Activated CD4-positive, alpha-beta memory T cell treated with anti-CD3 and anti-CD28 coated beads for 36 hours (primary cell): ENCODE measurements at regions not wholly inside any gene's neighbourhood (a gene's known extent, or its start where the extent isn't known, plus 50 kb on each side); places are given as distances from the start of the nearest gene placed in this dataset.
"Not testable (repeated sequence)": the region's sequence is repeated elsewhere in the genome, so short reads cannot be mapped to it uniquely, and the experiment has no call there.

ENCODE experiments used
- CTCF ChIA-PET: fragments of 350-600 bp; sonication (Branson Sonifier 250); formaldehyde crosslinking; loops from one replicate; lab custom pipeline; 2021; ENCODE audit warnings: antibody characterized with exemption, inconsistent platforms; lab: Charles Lee
- POLR2A ChIA-PET: fragments of 350-600 bp; sonication (Branson Sonifier 250); formaldehyde crosslinking; loops from one replicate; lab custom pipeline; 2021; ENCODE audit warnings: antibody characterized with exemption; lab: Charles Lee
- DNase-seq: peaks from one replicate; pipeline ENCODE4 v3.0.0-alpha.2; 2020
- H3K27ac Mint-ChIP-seq: one replicate; pipeline ENCODE4 v1.8.0; 2021; ENCODE audit warnings: mixed read lengths
- H3K27me3 Mint-ChIP-seq: one replicate; pipeline ENCODE4 v1.8.0; 2021; ENCODE audit warnings: mixed read lengths
- H3K36me3 Mint-ChIP-seq: one replicate; pipeline ENCODE4 v1.8.0; 2021; ENCODE audit warnings: mixed read lengths
- H3K4me1 Mint-ChIP-seq: one replicate; pipeline ENCODE4 v1.8.0; 2021; ENCODE audit warnings: low read depth, mixed read lengths
- H3K4me3 Mint-ChIP-seq: one replicate; pipeline ENCODE4 v1.8.0; 2021; ENCODE audit warnings: mild to moderate bottlenecking, mixed read lengths
- H3K9me3 Mint-ChIP-seq: one replicate; pipeline ENCODE4 v1.8.0; 2021; ENCODE audit warnings: mixed read lengths
- intact Hi-C: fragments of 100-400 bp; cut with micrococcal nuclease; formaldehyde crosslinking; loops from one replicate; pipeline ENCODE4 v1.15.1; 2023

- H3K4me1 Mint-ChIP-seq, H3K36me3 Mint-ChIP-seq, CTCF ChIA-PET, POLR2A ChIA-PET, H3K27ac Mint-ChIP-seq, DNase-seq, H3K9me3 Mint-ChIP-seq, H3K27me3 Mint-ChIP-seq, intact Hi-C loops, H3K4me3 Mint-ChIP-seq: not testable (repeated sequence)
Measured at GRCh38 chr16:29137461-29137860, 152.6 kb downstream of the LAT start.

- intact Hi-C loops, H3K27me3 Mint-ChIP-seq, H3K36me3 Mint-ChIP-seq, CTCF ChIA-PET, POLR2A ChIA-PET, H3K27ac Mint-ChIP-seq, DNase-seq, H3K4me3 Mint-ChIP-seq, H3K4me1 Mint-ChIP-seq, H3K9me3 Mint-ChIP-seq: not testable (repeated sequence)
Measured at GRCh38 chr16:29136916-29137315, 152.1 kb downstream of the LAT start.

DNA sequence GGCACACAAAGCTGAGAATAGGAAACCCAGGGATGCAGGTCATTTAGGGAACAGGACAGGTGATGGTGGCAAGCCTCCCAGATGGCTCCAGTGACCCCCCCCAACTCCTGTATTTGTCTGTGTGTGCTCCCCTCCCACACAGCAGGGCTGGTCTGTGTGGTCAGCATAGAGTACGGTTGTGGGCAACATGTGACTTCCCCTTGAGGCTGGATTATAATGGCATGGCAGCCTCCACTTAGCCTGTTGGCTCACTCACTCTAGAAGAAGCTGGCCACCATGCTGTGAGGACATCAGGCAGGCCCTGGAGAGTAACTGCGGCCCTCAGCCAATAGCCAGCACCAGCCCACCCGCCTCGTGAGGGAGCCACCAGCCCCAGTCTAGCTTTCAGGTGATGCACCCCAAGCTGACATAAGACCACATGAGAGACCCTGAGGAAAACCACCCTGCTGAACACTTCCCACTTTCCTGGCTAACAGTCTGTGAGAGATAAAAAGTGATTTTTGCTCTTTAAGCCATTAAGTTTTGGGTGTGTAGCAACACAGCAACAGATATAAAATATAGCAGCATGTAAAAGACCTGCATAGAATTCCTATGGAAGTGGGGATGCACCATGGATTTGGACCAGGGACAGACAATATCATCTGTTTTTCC is 151.3 kb downstream of the LAT start:
- H3K27ac Mint-ChIP-seq, CTCF ChIA-PET, intact Hi-C loops, H3K36me3 Mint-ChIP-seq, POLR2A ChIA-PET, H3K4me3 Mint-ChIP-seq, DNase-seq, H3K9me3 Mint-ChIP-seq, H3K4me1 Mint-ChIP-seq, H3K27me3 Mint-ChIP-seq: not testable (repeated sequence)

- H3K27me3 Mint-ChIP-seq, CTCF ChIA-PET, H3K27ac Mint-ChIP-seq, intact Hi-C loops, POLR2A ChIA-PET, H3K36me3 Mint-ChIP-seq, H3K9me3 Mint-ChIP-seq, DNase-seq, H3K4me1 Mint-ChIP-seq, H3K4me3 Mint-ChIP-seq: not testable (repeated sequence)
Measured at GRCh38 chr16:29135098-29135497, 150.2 kb downstream of the LAT start.

DNA sequence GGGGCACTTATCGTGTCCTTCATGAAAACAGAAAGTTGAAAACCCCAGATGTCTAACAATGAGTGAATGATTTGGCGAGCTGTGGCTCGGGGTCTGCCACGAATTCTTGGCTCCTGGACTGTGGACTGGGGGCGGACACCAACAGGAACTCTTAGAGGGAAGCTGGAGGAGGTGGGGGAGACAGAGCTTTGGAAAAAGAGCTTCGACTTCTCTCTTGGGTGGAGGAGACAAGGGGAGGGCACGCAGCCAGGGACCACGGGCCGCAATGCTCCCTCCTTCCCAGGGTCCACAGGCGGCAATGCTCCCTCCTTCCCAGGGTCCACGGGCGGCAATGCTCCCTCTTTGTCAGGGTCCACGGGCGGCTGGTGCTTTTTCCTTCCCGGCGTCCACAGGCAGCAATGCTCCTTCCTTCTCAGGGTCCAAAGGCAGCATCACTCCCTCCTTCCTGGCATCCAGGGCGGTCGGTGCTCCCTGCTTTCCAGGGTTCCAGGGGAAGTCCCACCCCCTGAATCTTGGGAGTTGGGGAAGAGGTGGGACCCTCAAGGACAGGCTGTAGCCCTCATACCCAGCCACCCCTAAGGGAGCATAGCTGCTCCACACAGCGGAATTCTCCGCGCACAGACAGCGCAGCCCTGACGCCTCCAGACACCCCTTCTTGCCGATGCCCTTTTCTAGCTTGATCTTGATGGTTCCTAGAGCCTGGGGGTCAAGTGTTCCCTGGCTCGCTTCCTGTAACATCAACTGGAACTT is 149.0 kb downstream of the LAT start:
- H3K27ac Mint-ChIP-seq, H3K9me3 Mint-ChIP-seq, H3K27me3 Mint-ChIP-seq, H3K4me3 Mint-ChIP-seq, CTCF ChIA-PET, H3K4me1 Mint-ChIP-seq, POLR2A ChIA-PET, DNase-seq, intact Hi-C loops, H3K36me3 Mint-ChIP-seq: not testable (repeated sequence)

DNA sequence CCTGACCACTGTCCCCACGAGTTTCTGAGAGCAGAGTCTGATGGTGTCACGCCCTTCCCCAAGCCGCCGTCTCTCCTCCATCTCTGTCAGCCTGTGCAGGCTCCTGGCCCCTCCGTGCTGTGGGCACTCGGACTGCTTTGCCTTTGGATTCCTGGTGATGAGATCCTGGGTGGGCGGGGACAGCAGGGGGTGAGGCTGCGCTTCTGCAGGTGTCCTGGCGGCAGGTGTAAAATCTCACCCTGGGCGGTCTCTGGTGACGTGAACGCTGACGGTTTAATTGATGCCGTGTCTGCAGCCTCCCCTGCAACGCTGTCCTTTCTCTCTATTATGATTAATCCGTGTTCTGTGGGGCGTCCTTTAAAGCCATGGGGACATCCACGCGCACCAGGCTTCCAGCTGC is 148.0 kb downstream of the LAT start:
- H3K9me3 Mint-ChIP-seq, H3K4me3 Mint-ChIP-seq, H3K36me3 Mint-ChIP-seq, POLR2A ChIA-PET, H3K27me3 Mint-ChIP-seq, H3K27ac Mint-ChIP-seq, H3K4me1 Mint-ChIP-seq, DNase-seq, intact Hi-C loops, CTCF ChIA-PET: not testable (repeated sequence)

DNA sequence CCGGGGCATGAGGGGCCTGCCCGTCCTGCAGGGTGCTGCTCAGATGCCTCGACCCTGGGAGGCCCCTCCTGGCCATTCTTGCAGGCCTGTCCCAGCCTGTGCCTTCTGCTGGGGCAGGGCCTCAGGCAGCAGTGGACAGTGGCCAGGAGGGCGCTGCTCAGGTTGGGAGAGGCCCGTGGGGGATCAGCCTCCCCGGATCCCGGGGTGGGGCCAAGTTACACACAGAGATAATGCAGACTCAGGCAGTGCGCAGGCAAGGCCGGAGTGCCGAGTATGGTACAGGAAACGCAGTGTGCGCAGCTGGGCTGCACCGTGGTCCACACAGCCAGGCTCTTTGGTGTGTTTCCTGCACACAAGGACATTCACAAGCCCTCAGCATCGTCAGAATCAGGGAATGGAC is 147.6 kb downstream of the LAT start:
- H3K27ac Mint-ChIP-seq, H3K4me1 Mint-ChIP-seq, H3K27me3 Mint-ChIP-seq, H3K9me3 Mint-ChIP-seq, H3K4me3 Mint-ChIP-seq, DNase-seq, CTCF ChIA-PET, intact Hi-C loops, POLR2A ChIA-PET, H3K36me3 Mint-ChIP-seq: not testable (repeated sequence)

GRCh38 chr16:29130901-29131851 is 146.3 kb downstream of the LAT start:
- POLR2A ChIA-PET, H3K27ac Mint-ChIP-seq, DNase-seq, H3K9me3 Mint-ChIP-seq, H3K4me3 Mint-ChIP-seq, H3K4me1 Mint-ChIP-seq, H3K27me3 Mint-ChIP-seq, intact Hi-C loops, H3K36me3 Mint-ChIP-seq, CTCF ChIA-PET: not testable (repeated sequence)

- CTCF ChIA-PET, H3K36me3 Mint-ChIP-seq, H3K4me3 Mint-ChIP-seq, H3K27me3 Mint-ChIP-seq, intact Hi-C loops, H3K4me1 Mint-ChIP-seq, H3K9me3 Mint-ChIP-seq, POLR2A ChIA-PET, H3K27ac Mint-ChIP-seq, DNase-seq: not testable (repeated sequence)
Measured at GRCh38 chr16:29130131-29130711, 145.4 kb downstream of the LAT start.

- H3K27me3 Mint-ChIP-seq, H3K9me3 Mint-ChIP-seq, intact Hi-C loops, H3K4me3 Mint-ChIP-seq, H3K4me1 Mint-ChIP-seq, H3K27ac Mint-ChIP-seq, POLR2A ChIA-PET, H3K36me3 Mint-ChIP-seq, CTCF ChIA-PET, DNase-seq: not testable (repeated sequence)
Measured at GRCh38 chr16:29129458-29130038, 144.7 kb downstream of the LAT start.

GRCh38 chr16:29128732-29129457 is 144.0 kb downstream of the LAT start:
- CTCF ChIA-PET, H3K9me3 Mint-ChIP-seq, H3K4me3 Mint-ChIP-seq, POLR2A ChIA-PET, H3K4me1 Mint-ChIP-seq, H3K27ac Mint-ChIP-seq, intact Hi-C loops, H3K36me3 Mint-ChIP-seq, DNase-seq, H3K27me3 Mint-ChIP-seq: not testable (repeated sequence)
